T-helper 2 cell treated with Interferon-gamma antibody and Interleukin-4, amounts not matched to agents 5 μg/mL and 100 μg/mL, for 36 hours (primary cell): ENCODE measurements at regions not wholly inside any gene's neighbourhood (a gene's known extent, or its start where the extent isn't known, plus 50 kb on each side); places are given as distances from the start of the nearest gene placed in this dataset.

Experiments
- DNase-seq: peaks from one replicate; pipeline ENCODE4 v3.0.0; 2021; ENCODE audit warnings: low spot score
- H3K27ac Mint-ChIP-seq: one replicate; pipeline ENCODE4 v1.8.0; 2021; ENCODE audit warnings: mild to moderate bottlenecking, mixed read lengths
- H3K27me3 Mint-ChIP-seq: one replicate; pipeline ENCODE4 v1.8.0; 2021; ENCODE audit warnings: low read depth, mixed read lengths
- H3K36me3 Mint-ChIP-seq: one replicate; pipeline ENCODE4 v1.8.0; 2021; ENCODE audit warnings: low read depth, mixed read lengths
- H3K4me1 Mint-ChIP-seq: one replicate; pipeline ENCODE4 v1.8.0; 2021; ENCODE audit warnings: low read depth, mixed read lengths
- H3K4me3 Mint-ChIP-seq: one replicate; pipeline ENCODE4 v1.8.0; 2022; ENCODE audit warnings: mild to moderate bottlenecking, moderate library complexity, mixed read lengths
- H3K9me3 Mint-ChIP-seq: one replicate; pipeline ENCODE4 v1.8.0; 2021; ENCODE audit warnings: mixed read lengths

- H3K4me1 Mint-ChIP-seq, result no peaks in the 10 kb centered on the region
- no peaks in the 10 kb centered on the region for H3K36me3 Mint-ChIP-seq
- no peak overlapping the region for H3K27ac Mint-ChIP-seq
- DNase-seq, result no peak
- H3K9me3 Mint-ChIP-seq, result peaks cover 5% of the 10 kb centered on the region
- no peak overlapping the region for H3K4me3 Mint-ChIP-seq
- no peaks in the 10 kb centered on the region for H3K27me3 Mint-ChIP-seq
Measured at GRCh38 chr9:13725516-13725915, 446.0 kb upstream of the MPDZ start.

- no peaks in the 10 kb centered on the region for H3K27me3 Mint-ChIP-seq
- H3K27ac Mint-ChIP-seq, result no peak overlapping the region
- no peaks in the 10 kb centered on the region for H3K4me1 Mint-ChIP-seq
- no peak for DNase-seq
- H3K9me3 Mint-ChIP-seq, result peaks cover 5% of the 10 kb centered on the region
- H3K36me3 Mint-ChIP-seq, result no peaks in the 10 kb centered on the region
- no peak overlapping the region for H3K4me3 Mint-ChIP-seq
Measured at GRCh38 chr9:13721481-13722235, 442.2 kb upstream of the MPDZ start.

GRCh38 chr9:13719981-13720676, 440.6 kb upstream of the MPDZ start:
- DNase-seq, result no peak
- Mint-ChIP-seq H3K4me1 (no peaks in the 10 kb centered on the region), H3K4me3 (no peak overlapping the region), H3K27me3 (no peaks in the 10 kb centered on the region), H3K36me3 (no peaks in the 10 kb centered on the region), H3K27ac (no peak overlapping the region), H3K9me3 (peaks cover 5% of the 10 kb centered on the region)

- no peaks in the 10 kb centered on the region for H3K27me3 Mint-ChIP-seq
- no peaks in the 10 kb centered on the region for H3K4me1 Mint-ChIP-seq
- H3K36me3 Mint-ChIP-seq, result no peaks in the 10 kb centered on the region
- H3K27ac Mint-ChIP-seq, result no peak overlapping the region
- no peak for DNase-seq
- H3K9me3 Mint-ChIP-seq, result peaks cover 5% of the 10 kb centered on the region
- no peak overlapping the region for H3K4me3 Mint-ChIP-seq
Measured at GRCh38 chr9:13719446-13719845, 440.0 kb upstream of the MPDZ start.

- no peaks in the 10 kb centered on the region for H3K27me3 Mint-ChIP-seq
- H3K27ac Mint-ChIP-seq, result no peak overlapping the region
- no peaks in the 10 kb centered on the region for H3K4me1 Mint-ChIP-seq
Measured at GRCh38 chr9:13718539-13718938, 439.0 kb upstream of the MPDZ start.

GRCh38 chr9:13718086-13718485, 438.6 kb upstream of the MPDZ start:
- Mint-ChIP-seq H3K4me3 (no peak overlapping the region), H3K4me1 (no peaks in the 10 kb centered on the region), H3K27me3 (no peaks in the 10 kb centered on the region), H3K27ac (no peak overlapping the region), H3K9me3 (peaks cover 7% of the 10 kb centered on the region), H3K36me3 (no peaks in the 10 kb centered on the region)
- no peak for DNase-seq

More at GRCh38 chr9:13718539-13718938, 439.0 kb upstream of the MPDZ start:
- peaks cover 5% of the 10 kb centered on the region for H3K9me3 Mint-ChIP-seq
- no peak overlapping the region for H3K4me3 Mint-ChIP-seq
- no peaks in the 10 kb centered on the region for H3K36me3 Mint-ChIP-seq
- DNase-seq, result no peak

- Mint-ChIP-seq H3K4me1 (no peaks in the 10 kb centered on the region), H3K36me3 (no peaks in the 10 kb centered on the region), H3K9me3 (peaks cover 8% of the 10 kb centered on the region), H3K4me3 (no peak overlapping the region), H3K27me3 (no peaks in the 10 kb centered on the region), H3K27ac (no peak overlapping the region)
- no peak for DNase-seq
Measured at GRCh38 chr9:13717322-13718054, 438.0 kb upstream of the MPDZ start.

GRCh38 chr9:13716601-13717321, 437.3 kb upstream of the MPDZ start:
- no peak for DNase-seq
- H3K27ac Mint-ChIP-seq, result no peak overlapping the region
- peaks cover 5% of the 10 kb centered on the region for H3K9me3 Mint-ChIP-seq
- H3K4me1 Mint-ChIP-seq, result no peaks in the 10 kb centered on the region
- no peaks in the 10 kb centered on the region for H3K27me3 Mint-ChIP-seq
- H3K4me3 Mint-ChIP-seq, result no peak overlapping the region
- H3K36me3 Mint-ChIP-seq, result no peaks in the 10 kb centered on the region

- no peaks in the 10 kb centered on the region for H3K4me1 Mint-ChIP-seq
- H3K4me3 Mint-ChIP-seq, result no peak overlapping the region
Measured at GRCh38 chr9:13716090-13716489, 436.6 kb upstream of the MPDZ start.

GRCh38 chr9:13715430-13715829, 435.9 kb upstream of the MPDZ start:
- Mint-ChIP-seq H3K4me3 (no peak overlapping the region), H3K36me3 (no peaks in the 10 kb centered on the region), H3K4me1 (no peaks in the 10 kb centered on the region), H3K9me3 (peaks cover 6% of the 10 kb centered on the region), H3K27me3 (no peaks in the 10 kb centered on the region), H3K27ac (no peak overlapping the region)
- DNase-seq, result no peak

More at GRCh38 chr9:13716090-13716489, 436.6 kb upstream of the MPDZ start:
- no peaks in the 10 kb centered on the region for H3K36me3 Mint-ChIP-seq
- DNase-seq, result no peak
- no peak overlapping the region for H3K27ac Mint-ChIP-seq
- H3K9me3 Mint-ChIP-seq, result peaks cover 3% of the 10 kb centered on the region
- H3K27me3 Mint-ChIP-seq, result no peaks in the 10 kb centered on the region

GRCh38 chr9:13707612-13708576, 428.4 kb upstream of the MPDZ start:
- Mint-ChIP-seq H3K4me3 (no peak overlapping the region), H3K27me3 (no peaks in the 10 kb centered on the region), H3K4me1 (no peaks in the 10 kb centered on the region), H3K36me3 (no peaks in the 10 kb centered on the region), H3K27ac (no peak overlapping the region), H3K9me3 (peaks cover 13% of the 10 kb centered on the region)
- no peak for DNase-seq

GRCh38 chr9:13705918-13706317, 426.4 kb upstream of the MPDZ start:
- H3K36me3 Mint-ChIP-seq, result no peaks in the 10 kb centered on the region
- H3K4me1 Mint-ChIP-seq, result no peaks in the 10 kb centered on the region
- H3K9me3 Mint-ChIP-seq, result peaks cover 20% of the 10 kb centered on the region
- H3K27ac Mint-ChIP-seq, result no peak overlapping the region
- H3K4me3 Mint-ChIP-seq, result no peak overlapping the region
- H3K27me3 Mint-ChIP-seq, result no peaks in the 10 kb centered on the region
- no peak for DNase-seq

- DNase-seq, result no peak
- Mint-ChIP-seq H3K4me1 (no peaks in the 10 kb centered on the region), H3K27me3 (no peaks in the 10 kb centered on the region), H3K9me3 (peaks cover 17% of the 10 kb centered on the region), H3K27ac (no peak overlapping the region), H3K36me3 (no peaks in the 10 kb centered on the region), H3K4me3 (no peak overlapping the region)
Measured at GRCh38 chr9:13705373-13705772, 425.9 kb upstream of the MPDZ start.
